Lung (tissue), 11 donors: ENCODE measurements at regions not wholly inside any gene's neighbourhood (a gene's known extent, or its start where the extent isn't known, plus 50 kb on each side); places are given as distances from the start of the nearest gene placed in this dataset.

ENCODE experiments used
- ATAC-seq: fragments of 200-7000 bp; cut with Tn5 transposase; one replicate; pipeline ENCODE4 v1.9.1; 2020; ENCODE audit warnings: moderate number of reproducible peaks; ENCODE audit not compliant: insufficient read depth, low FRiP score
- DNase-seq, 3 donors: peaks; one replicate each; pipeline ENCODE4 v3.0.0-alpha.2; 2013 to 2017
- H3K27ac ChIP-seq, 2 donors: one replicate each; pipeline ENCODE4 v1.5.1; 2013; ENCODE audit warnings: mild to moderate bottlenecking in 2 of 2, moderate library complexity in 2 of 2, control low read depth in 1 of 2, inconsistent platforms in 1 of 2, low read depth in 1 of 2, low read length in 1 of 2
- H3K27me3 ChIP-seq, 3 donors: one replicate each; pipeline ENCODE4 v1.5.1; 2013; ENCODE audit warnings: low read length in 2 of 3; ENCODE audit not compliant: control insufficient read depth in 3 of 3, insufficient read depth in 3 of 3
- H3K36me3 ChIP-seq, 4 donors: one replicate each; pipeline ENCODE4 v1.5.1; 2013; ENCODE audit warnings: low read length in 4 of 4, mild to moderate bottlenecking in 1 of 4, moderate library complexity in 1 of 4; ENCODE audit not compliant: control insufficient read depth in 4 of 4, insufficient read depth in 4 of 4
- H3K4me1 ChIP-seq, 5 donors: one replicate each; pipeline ENCODE4 v1.5.1; 2013; ENCODE audit warnings: low read length in 5 of 5, mild to moderate bottlenecking in 2 of 5, moderate library complexity in 1 of 5; ENCODE audit not compliant: control insufficient read depth in 5 of 5, insufficient read depth in 5 of 5
- H3K4me3 ChIP-seq: one replicate; pipeline ENCODE4 v1.5.1; 2013; ENCODE audit warnings: mild to moderate bottlenecking, control low read depth, moderate library complexity
- H3K9ac ChIP-seq, 2 donors: one replicate each; pipeline ENCODE4 v1.5.1; 2013; ENCODE audit warnings: low read length in 2 of 2, control low read depth in 1 of 2; ENCODE audit not compliant: insufficient read depth in 1 of 2
- H3K9me3 ChIP-seq, 4 donors: one replicate each; pipeline ENCODE4 v1.5.1; 2013; ENCODE audit warnings: low read length in 3 of 4, mild to moderate bottlenecking in 1 of 4, moderate library complexity in 1 of 4; ENCODE audit not compliant: control insufficient read depth in 4 of 4, insufficient read depth in 3 of 4
- CTCF ChIP-seq: IDR thresholded peaks from 2 replicates; pipeline ENCODE4 v1.5.1; 2012; ENCODE audit warnings: mild to moderate bottlenecking; ENCODE audit errors: control extremely low read depth, extremely low read depth
- WGBS, 2 donors: extraction: QIAGEN DNeasy Blood & Tissue Kit; methylation state at CpG; one replicate each; pipeline ENCODE4 v1.1.7; 2013; 5-methylcytosine and 5-hydroxymethylcytosine counted together
- donor health status: control.
- donor health status: control.
- donor health status: Bipolar disorder and iron deficiency.
- donor health status: healthy.
- donor health status: DM: yes; HTN: yes; CAD: no.

GRCh38 chr19:29378543-29379080 lies 147.2 kb upstream of the VSTM2B start:
- no peak for TF ChIP-seq CTCF
- H3K27me3 ChIP-seq: peaks cover 0 to 3% (median 0%) of the 10 kb centered on the region in 3 donors
- WGBS, 2 donors: 71 to 74% methylated on average over 5 of the region's 5 CpGs
- no peaks in the 10 kb centered on the region for H3K9me3 ChIP-seq
- H3K4me1 ChIP-seq: no peaks in the 10 kb centered on the region
- H3K36me3 ChIP-seq: no peaks in the 10 kb centered on the region
- no peak overlapping the region for H3K9ac ChIP-seq
- H3K4me3 ChIP-seq: no peak overlapping the region
- no peak overlapping the region for H3K27ac ChIP-seq
- ATAC-seq: no peak
- no peak for DNase-seq

GRCh38 chr19:29379257-29380021 lies 146.4 kb upstream of the VSTM2B start:
- 45 to 53% methylated on average over 13 of the region's 13 CpGs for WGBS, 2 donors
- ATAC-seq (no peak), DNase-seq (no peak)
- Histone ChIP-seq H3K9me3 (no peaks in the 10 kb centered on the region), H3K9ac (no peak overlapping the region), H3K27ac (no peak overlapping the region), H3K4me3 (no peak overlapping the region), H3K36me3 (no peaks in the 10 kb centered on the region), H3K4me1 (no peaks in the 10 kb centered on the region), H3K27me3 (peaks cover 0 to 3% (median 0%) of the 10 kb centered on the region in 3 donors)
- no peak for TF ChIP-seq CTCF

- H3K27ac ChIP-seq: no peak overlapping the region
- WGBS, 2 donors: 73 to 83% methylated on average over 5 of the region's 5 CpGs
- no peak for ATAC-seq
- no peak for DNase-seq
- no peaks in the 10 kb centered on the region for H3K36me3 ChIP-seq
- TF ChIP-seq CTCF: no peak
- no peak overlapping the region for H3K9ac ChIP-seq
- peaks cover 0 to 3% (median 0%) of the 10 kb centered on the region in 3 donors for H3K27me3 ChIP-seq
- H3K4me3 ChIP-seq: no peak overlapping the region
- no peaks in the 10 kb centered on the region for H3K9me3 ChIP-seq
- no peaks in the 10 kb centered on the region for H3K4me1 ChIP-seq
These were observed 145.2 kb upstream of the VSTM2B start for GRCh38 chr19:29380581-29380980.
